Heart right ventricle (tissue), 16 donors: ENCODE measurements at regions not wholly inside any gene's neighbourhood (a gene's known extent, or its start where the extent isn't known, plus 50 kb on each side); places are given as distances from the start of the nearest gene placed in this dataset.
"Not testable (repeated sequence)": the region's sequence is repeated elsewhere in the genome, so short reads cannot be mapped to it uniquely, and the experiment has no call there.

Experiments used
- ATAC-seq, 8 donors: fragments of 200-7000 bp; cut with Tn5 transposase; one replicate each; pipeline ENCODE4 v1.9.1; 2020; ENCODE audit warnings: mild to moderate bottlenecking in 8 of 8, moderate library complexity in 8 of 8, moderate number of reproducible peaks in 1 of 8
- DNase-seq, 2 donors: peaks; one replicate each; pipeline ENCODE4 v3.0.0-alpha.2; 2020
- H3K27ac ChIP-seq, 10 donors: fragments of 200-600 bp; sonication (generic) in 2 of 10; one replicate each; pipeline versions ENCODE4 v1.5.0 to v1.8.0; 2020 to 2022; ENCODE audit warnings: mild to moderate bottlenecking in 3 of 10
- H3K27me3 ChIP-seq, 7 donors: fragments of 200-600 bp; one replicate each; pipeline ENCODE4 v1.8.0; 2021 to 2022; ENCODE audit warnings: mild to moderate bottlenecking in 2 of 7
- H3K36me3 ChIP-seq, 9 donors: fragments of 200-600 bp; sonication (generic) in 1 of 9; one replicate each; pipeline versions ENCODE4 v1.5.0 to v1.8.0; 2020 to 2022; ENCODE audit warnings: mild to moderate bottlenecking in 2 of 9
- H3K4me1 ChIP-seq, 9 donors: fragments of 200-600 bp; sonication (generic) in 1 of 9; one replicate each; pipeline versions ENCODE4 v1.5.0 to v1.8.0; 2020 to 2022; ENCODE audit warnings: mild to moderate bottlenecking in 4 of 9
- H3K4me3 ChIP-seq, 10 donors: fragments of 200-600 bp; sonication (generic) in 2 of 10; one replicate each; pipeline versions ENCODE4 v1.5.0 to v1.8.0; 2020 to 2022; ENCODE audit warnings: mild to moderate bottlenecking in 7 of 10, moderate library complexity in 2 of 10
- H3K9me3 ChIP-seq, 11 donors: fragments of 200-600 bp in 10 of 11; sonication (generic) in 2 of 11; one replicate each; pipeline versions ENCODE4 v1.5.0 to v1.8.0; 2013 to 2022; ENCODE audit warnings: mild to moderate bottlenecking in 2 of 11, control low read depth in 1 of 11, moderate library complexity in 1 of 11
- CTCF ChIP-seq, 9 donors: fragments of 200-600 bp; sonication (generic) in 2 of 9; IDR thresholded peaks; one replicate each; pipeline versions ENCODE4 v1.5.0 to v1.8.0; 2021 to 2022; ENCODE audit warnings: antibody characterized with exemption in 9 of 9, mild to moderate bottlenecking in 5 of 9, moderate library complexity in 1 of 9
- WGBS, 2 donors: extraction: QIAGEN DNeasy Blood & Tissue Kit; methylation state at CpG; one replicate each; pipeline ENCODE4 v1.1.7; 2013; ENCODE audit warnings: inconsistent platforms in 1 of 2; 5-methylcytosine and 5-hydroxymethylcytosine counted together
- intact Hi-C, 10 donors: fragments of 100-400 bp; cut with DNase I; formaldehyde crosslinking; loops; one replicate each; pipeline versions ENCODE4 v1.11.1 to v1.14.2; 2022
- donor health status: Arrhythmogenic right ventricular cardiomyopathy.
- donor health status: ischemic (EF 13 %, LVEDD 7.1; RV severe dilation, severe dysfunction).
- donor health status: healthy with polysubstance abuse.
- donor health status: DM: no; HTN: yes; CAD: no.
- donor health status: DM: no; HTN: no; CAD: no.
- donor health status: ischemic (EF 25% LVEDD 6.9; RV normal size, moderate dysfunction).
- donor health status: ischemic (EF 25% LVEDD 5.7; RV mildly dilated, moderate dysfunction).
- donor health status: healthy.
- donor health status: DM: yes; HTN: yes; CAD: no.
- donor health status: Ischemic cardiomyopathy.
- donor health status: ischemic (EF 35%, LVEDD 5.7; RV mildly dilated, moderate dysfunction).
- donor health status: nonischemic (EF 11% LVEDD 7.7; RV severe dilation, severe dysfunction).
- donor health status: DM: yes; HTN: yes; CAD: no.
- donor health status: PGD.
- donor health status: ischemic (EF 29% LVEDD 5.4; RV normal size, mild dysfunction).
- donor health status: nonischemic (EF 23%, LVEDD 6.1; RV moderate dilation, normal function).

- ATAC-seq: no peak
- intact Hi-C loops: no loop called here
These were observed 691.3 kb upstream of the PCDH7 start for GRCh38 chr4:30028826-30029225.

GRCh38 chr4:30056016-30056766, 664.0 kb upstream of the PCDH7 start:
- intact Hi-C loops: loop anchor here in 1 of 10 donors (10.0 kb wide), 1 partner anchor 1381 kb away; no protein-coding TSS in a partner anchor
- no peaks in the 10 kb centered on the region for H3K27me3 ChIP-seq
- H3K4me3 ChIP-seq: no peak overlapping the region
- TF ChIP-seq CTCF (IDR thresholded peaks at IDR 0.05): no peak
- H3K9me3 ChIP-seq: peaks cover 0 to 4% (median 0%) of the 10 kb centered on the region in 11 donors
- DNase-seq: no peak
- H3K4me1 ChIP-seq: no peaks in the 10 kb centered on the region
- ATAC-seq: no peak
- WGBS, 2 donors: 84 to 90% methylated on average over 5 of the region's 5 CpGs
- no peak overlapping the region for H3K27ac ChIP-seq
- no peaks in the 10 kb centered on the region for H3K36me3 ChIP-seq

More at GRCh38 chr4:30028826-30029225, 691.3 kb upstream of the PCDH7 start:
- no peak for TF ChIP-seq CTCF (IDR thresholded peaks at IDR 0.05)
- Histone ChIP-seq H3K27me3 (no peaks in the 10 kb centered on the region), H3K4me1 (no peaks in the 10 kb centered on the region), H3K36me3 (no peaks in the 10 kb centered on the region), H3K9me3 (no peaks in the 10 kb centered on the region), H3K4me3 (no peak overlapping the region), H3K27ac (no peak overlapping the region)
- DNase-seq: no peak

- Histone ChIP-seq H3K9me3 (no peaks in the 10 kb centered on the region), H3K4me3 (no peak overlapping the region), H3K36me3 (no peaks in the 10 kb centered on the region), H3K4me1 (no peaks in the 10 kb centered on the region), H3K27me3 (no peaks in the 10 kb centered on the region), H3K27ac (no peak overlapping the region)
- WGBS, 2 donors: 35 to 43% methylated on average over 1 of the region's 1 CpG
- no peak for TF ChIP-seq CTCF (IDR thresholded peaks at IDR 0.05)
- intact Hi-C loops: no loop called here
- ATAC-seq: no peak
- no peak for DNase-seq
These were observed 651.9 kb upstream of the PCDH7 start for GRCh38 chr4:30068234-30068633.

- Histone ChIP-seq H3K27me3 (no peaks in the 10 kb centered on the region), H3K9me3 (peaks cover 0 to 28% (median 7%) of the 10 kb centered on the region in 11 donors), H3K4me3 (no peak overlapping the region), H3K27ac (no peak overlapping the region), H3K4me1 (no peaks in the 10 kb centered on the region), H3K36me3 (no peaks in the 10 kb centered on the region)
- ATAC-seq (no peak), DNase-seq (no peak)
- intact Hi-C loops: no loop called here
- TF ChIP-seq CTCF (IDR thresholded peaks at IDR 0.05): no peak
- 66 to 78% methylated on average over 3 of the region's 3 CpGs for WGBS, 2 donors
These were observed 647.0 kb upstream of the PCDH7 start for GRCh38 chr4:30073011-30073710.

GRCh38 chr4:30092420-30093128, 627.6 kb upstream of the PCDH7 start:
- H3K9me3 ChIP-seq: peaks cover 0 to 33% (median 0%) of the 10 kb centered on the region in 11 donors
- H3K27ac ChIP-seq, H3K4me1 ChIP-seq, DNase-seq, intact Hi-C loops, H3K27me3 ChIP-seq, ATAC-seq, H3K36me3 ChIP-seq, H3K4me3 ChIP-seq: not testable (repeated sequence)
- WGBS, 2 donors: 95 to 97% methylated on average over 37 of the region's 37 CpGs
